IMR-90 (cell line): ENCODE measurements at regions not wholly inside any gene's neighbourhood (a gene's known extent, or its start where the extent isn't known, plus 50 kb on each side); places are given as distances from the start of the nearest gene placed in this dataset.

ENCODE experiments used
- ATAC-seq: fragments of 200-7000 bp; cut with Tn5 transposase; 2 replicates; pipeline ENCODE4 v1.9.1; 2020; ENCODE audit warnings: low read depth, mild to moderate bottlenecking, moderate library complexity
- BruUV-seq: library from RNA; stranded (reverse); fragments of 400-500 nt; replicated peaks from 2 replicates; lab custom pipeline; 2021; lab: Mats Ljungman, UMichigan
- CTCF ChIA-PET: fragments of 300-600 bp; formaldehyde crosslinking; extraction: SDS; loops from one replicate; lab custom pipeline; 2021; ENCODE audit warnings: antibody characterized with exemption; lab: Yijun Ruan, JAX
- POLR2A ChIA-PET: fragments of 300-600 bp; sonication (Branson Sonifier 250); formaldehyde crosslinking; loops from one replicate; lab custom pipeline; 2022; ENCODE audit warnings: antibody characterized with exemption; ENCODE audit not compliant: unreplicated experiment; lab: Charles Lee
- DNase-seq: peaks from one replicate; pipeline ENCODE4 v3.0.0; 2013
- H2AFZ ChIP-seq: replicated peaks from 2 replicates; pipeline ENCODE3; 2013; ENCODE audit warnings: low read length, mild to moderate bottlenecking; ENCODE audit not compliant: poor library complexity
- H2AK5ac ChIP-seq: 2 replicates; pipeline ENCODE4 v1.6.1; 2013; ENCODE audit warnings: low read depth, low read length, inconsistent platforms
- H2AK9ac ChIP-seq: replicated peaks from 2 replicates; pipeline ENCODE3; 2013; ENCODE audit warnings: mild to moderate bottlenecking, low read depth, low read length, moderate library complexity; ENCODE audit not compliant: poor library complexity
- H2BK120ac ChIP-seq: 2 replicates; pipeline ENCODE4 v1.6.1; 2013; ENCODE audit warnings: low read depth, low read length, inconsistent platforms
- H2BK15ac ChIP-seq: 3 replicates; pipeline ENCODE4 v1.6.1; 2013; ENCODE audit warnings: low read depth, low read length, inconsistent platforms
- H2BK20ac ChIP-seq: 2 replicates; pipeline ENCODE4 v1.6.1; 2013; ENCODE audit warnings: low read depth, mild to moderate bottlenecking, inconsistent platforms, low read length, moderate library complexity
- H2BK5ac ChIP-seq: 2 replicates; pipeline ENCODE4 v1.6.1; 2013; ENCODE audit warnings: mild to moderate bottlenecking, low read depth, low read length, inconsistent platforms; ENCODE audit not compliant: poor library complexity, severe bottlenecking
- H3K14ac ChIP-seq: replicated peaks from 2 replicates; pipeline ENCODE4 v1.6.1; 2013; ENCODE audit warnings: low read depth, low read length, inconsistent platforms
- H3K18ac ChIP-seq: 2 replicates; pipeline ENCODE4 v1.6.1; 2013; ENCODE audit warnings: low read depth, low read length, control low read depth
- H3K23ac ChIP-seq: 2 replicates; pipeline ENCODE4 v1.6.1; 2013; ENCODE audit warnings: low read depth, low read length, inconsistent platforms
- H3K27ac ChIP-seq: 2 replicates; pipeline ENCODE4 v1.5.1; 2013; ENCODE audit warnings: mild to moderate bottlenecking, control low read depth, low read length; ENCODE audit not compliant: insufficient read depth
- H3K27me3 ChIP-seq: 2 replicates; pipeline ENCODE4 v1.6.1; 2013; ENCODE audit warnings: low read length; ENCODE audit not compliant: control insufficient read depth, insufficient read depth
- H3K36me3 ChIP-seq: 2 replicates; pipeline ENCODE4 v1.6.1; 2013; ENCODE audit warnings: low read length, mixed read lengths; ENCODE audit not compliant: control insufficient read depth, insufficient read depth
- H3K4ac ChIP-seq: 2 replicates; pipeline ENCODE4 v1.6.1; 2013; ENCODE audit warnings: low read depth, low read length, inconsistent platforms
- H3K4me1 ChIP-seq: 2 replicates; pipeline ENCODE4 v1.6.1; 2013; ENCODE audit warnings: low read length, mixed read lengths; ENCODE audit not compliant: control insufficient read depth, insufficient read depth
- H3K4me2 ChIP-seq: 2 replicates; pipeline ENCODE4 v1.6.1; 2013; ENCODE audit warnings: low read depth, mild to moderate bottlenecking, control low read depth, low read length, moderate library complexity
- H3K4me3 ChIP-seq: 2 replicates; pipeline ENCODE4 v1.5.1; 2013; ENCODE audit warnings: low read depth, mild to moderate bottlenecking, control low read depth, low read length, moderate library complexity; ENCODE audit not compliant: insufficient read depth
- H3K56ac ChIP-seq: 2 replicates; pipeline ENCODE4 v1.6.1; 2013; ENCODE audit warnings: low read length, inconsistent platforms; ENCODE audit not compliant: insufficient read depth; ENCODE audit errors: extremely low read depth
- H3K79me1 ChIP-seq, 2 experiments: 2 replicates each; pipeline ENCODE4 v1.6.1; 2013; ENCODE audit warnings: low read length in 2 of 2, inconsistent platforms in 1 of 2, low read depth in 1 of 2
- H3K9ac ChIP-seq: 2 replicates; pipeline ENCODE4 v1.6.1; 2013; ENCODE audit warnings: low read depth, low read length, control low read depth
- H3K9me1 ChIP-seq: 2 replicates; pipeline ENCODE4 v1.6.1; 2013; ENCODE audit warnings: low read length, inconsistent platforms; ENCODE audit not compliant: insufficient read depth
- H3K9me3 ChIP-seq: 2 replicates; pipeline ENCODE4 v1.6.1; 2013; ENCODE audit warnings: low read length; ENCODE audit not compliant: control insufficient read depth, insufficient read depth
- H4K20me1 ChIP-seq: 2 replicates; pipeline ENCODE4 v1.6.1; 2013; ENCODE audit warnings: low read length, inconsistent platforms; ENCODE audit not compliant: insufficient read depth
- H4K5ac ChIP-seq: 2 replicates; pipeline ENCODE4 v1.6.1; 2013; ENCODE audit warnings: mild to moderate bottlenecking, low read depth, low read length, control low read depth
- H4K8ac ChIP-seq, 2 experiments: 2 replicates each; pipeline ENCODE4 v1.6.1; 2013; ENCODE audit warnings: low read depth in 2 of 2, low read length in 2 of 2, control low read depth in 1 of 2, inconsistent platforms in 1 of 2
- H4K91ac ChIP-seq: 2 replicates; pipeline ENCODE4 v1.6.1; 2013; ENCODE audit warnings: low read depth, low read length, inconsistent platforms; ENCODE audit not compliant: insufficient read depth
- CHD1 ChIP-seq: IDR thresholded peaks from 2 replicates; pipeline ENCODE4 v1.6.1; 2012; ENCODE audit warnings: low read depth, low read length, improper control_type of control experiment
- MAFK ChIP-seq: IDR thresholded peaks from 2 replicates; pipeline ENCODE4 v1.6.1; 2012; ENCODE audit warnings: low read depth, low read length, improper control_type of control experiment
- NFE2L2 ChIP-seq: fragments of 150-350 bp; IDR thresholded peaks from 2 replicates; pipeline ENCODE4 v1.6.1; 2016; ENCODE audit warnings: low read depth, mild to moderate bottlenecking, low read length
- RAD21 ChIP-seq: IDR thresholded peaks from 2 replicates; pipeline ENCODE4 v1.6.1; 2012; ENCODE audit warnings: low read length, improper control_type of control experiment
- RCOR1 ChIP-seq: IDR thresholded peaks from 2 replicates; pipeline ENCODE4 v1.6.1; 2012; ENCODE audit warnings: mild to moderate bottlenecking, low read length, improper control_type of control experiment; ENCODE audit not compliant: insufficient replicate concordance
- dilution Hi-C: fragments of 300-500 bp; cut with HindIII; formaldehyde crosslinking; loops from one replicate; pipeline ENCODE4 v1.14.3; 2018; ENCODE audit warnings: low sequenced_read_pairs; ENCODE audit not compliant: unreplicated experiment
- in situ Hi-C: fragments of 300-500 bp; cut with MboI; formaldehyde crosslinking; loops from 3 replicates; pipeline ENCODE4 v1.14.3; 2019; ENCODE audit warnings: low sequenced_read_pairs, inconsistent platforms, mixed read lengths
- intact Hi-C: fragments of 100-400 bp; cut with micrococcal nuclease; formaldehyde crosslinking; loops from 2 replicates; pipeline ENCODE4 v1.10.0; 2022
- TF ChIP-seq, protein P1 (sequence below): fragments of 150-350 bp; IDR thresholded peaks from 2 replicates; pipeline ENCODE4 v1.6.1; 2016; ENCODE audit warnings: low read depth, mild to moderate bottlenecking, low read length, moderate library complexity, borderline replicate concordance
- TF ChIP-seq, protein P2 (sequence below): conservative IDR thresholded peaks from 2 replicates; pipeline ENCODE4 v1.5.1; 2012; ENCODE audit warnings: mild to moderate bottlenecking, low read depth, low read length, improper control_type of control experiment

DNA sequence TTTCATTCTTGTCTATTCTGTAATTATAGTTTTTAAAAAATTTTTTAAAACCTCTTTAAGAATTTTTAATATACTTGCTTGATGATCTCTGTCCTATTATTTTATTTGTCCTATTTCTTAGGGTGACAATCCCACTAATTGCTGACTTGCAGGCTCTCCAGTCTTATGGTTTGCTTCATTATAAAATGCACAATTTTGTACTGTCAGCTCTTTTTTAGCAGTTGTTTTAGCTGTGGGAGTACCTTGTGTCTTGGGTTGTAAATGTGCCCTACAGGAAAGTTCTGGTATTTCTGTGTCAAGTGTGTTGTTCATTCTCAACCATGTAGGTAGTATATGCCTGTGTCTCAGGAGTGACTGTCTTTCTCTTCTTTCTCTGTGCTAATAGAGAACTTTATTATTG lies 118.2 kb upstream of the IL15 start:
- Histone ChIP-seq H3K9me1 (no peaks in the 10 kb centered on the region), H3K4me1 (peaks cover 2% of the 10 kb centered on the region), H3K27me3 (no peaks in the 10 kb centered on the region), H2BK5ac (no peak overlapping the region), H4K20me1 (no peaks in the 10 kb centered on the region), H3K9ac (no peak overlapping the region), H3K79me1 (no peaks in the 10 kb centered on the region), H4K8ac (no peak overlapping the region), H3K36me3 (no peaks in the 10 kb centered on the region), H2AK9ac (no peak overlapping the region), H3K9me3 (no peaks in the 10 kb centered on the region), H2BK15ac (no peak overlapping the region), H4K91ac (no peak overlapping the region), H2BK120ac (no peak overlapping the region), H2AFZ (no peak overlapping the region), H2BK20ac (no peak overlapping the region), H3K4me3 (no peak overlapping the region), H3K4me2 (no peak overlapping the region), H3K14ac (no peak overlapping the region), H3K23ac (no peak overlapping the region), H3K4ac (no peak overlapping the region), H3K27ac (no peak overlapping the region), H3K56ac (no peak overlapping the region), H4K5ac (no peak overlapping the region), H3K18ac (no peak overlapping the region), H2AK5ac (no peak overlapping the region)
- CTCF ChIA-PET = no interaction called here
- dilution Hi-C loops (no loop called here), in situ Hi-C loops (no loop called here), intact Hi-C loops (no loop called here)
- POLR2A ChIA-PET = no interaction called here
- no peak for TF ChIP-seq CHD1
- no peak for TF ChIP-seq RCOR1
- TF ChIP-seq, protein P1, sequence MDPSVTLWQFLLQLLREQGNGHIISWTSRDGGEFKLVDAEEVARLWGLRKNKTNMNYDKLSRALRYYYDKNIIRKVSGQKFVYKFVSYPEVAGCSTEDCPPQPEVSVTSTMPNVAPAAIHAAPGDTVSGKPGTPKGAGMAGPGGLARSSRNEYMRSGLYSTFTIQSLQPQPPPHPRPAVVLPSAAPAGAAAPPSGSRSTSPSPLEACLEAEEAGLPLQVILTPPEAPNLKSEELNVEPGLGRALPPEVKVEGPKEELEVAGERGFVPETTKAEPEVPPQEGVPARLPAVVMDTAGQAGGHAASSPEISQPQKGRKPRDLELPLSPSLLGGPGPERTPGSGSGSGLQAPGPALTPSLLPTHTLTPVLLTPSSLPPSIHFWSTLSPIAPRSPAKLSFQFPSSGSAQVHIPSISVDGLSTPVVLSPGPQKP = no peak
- TF ChIP-seq, protein P2, sequence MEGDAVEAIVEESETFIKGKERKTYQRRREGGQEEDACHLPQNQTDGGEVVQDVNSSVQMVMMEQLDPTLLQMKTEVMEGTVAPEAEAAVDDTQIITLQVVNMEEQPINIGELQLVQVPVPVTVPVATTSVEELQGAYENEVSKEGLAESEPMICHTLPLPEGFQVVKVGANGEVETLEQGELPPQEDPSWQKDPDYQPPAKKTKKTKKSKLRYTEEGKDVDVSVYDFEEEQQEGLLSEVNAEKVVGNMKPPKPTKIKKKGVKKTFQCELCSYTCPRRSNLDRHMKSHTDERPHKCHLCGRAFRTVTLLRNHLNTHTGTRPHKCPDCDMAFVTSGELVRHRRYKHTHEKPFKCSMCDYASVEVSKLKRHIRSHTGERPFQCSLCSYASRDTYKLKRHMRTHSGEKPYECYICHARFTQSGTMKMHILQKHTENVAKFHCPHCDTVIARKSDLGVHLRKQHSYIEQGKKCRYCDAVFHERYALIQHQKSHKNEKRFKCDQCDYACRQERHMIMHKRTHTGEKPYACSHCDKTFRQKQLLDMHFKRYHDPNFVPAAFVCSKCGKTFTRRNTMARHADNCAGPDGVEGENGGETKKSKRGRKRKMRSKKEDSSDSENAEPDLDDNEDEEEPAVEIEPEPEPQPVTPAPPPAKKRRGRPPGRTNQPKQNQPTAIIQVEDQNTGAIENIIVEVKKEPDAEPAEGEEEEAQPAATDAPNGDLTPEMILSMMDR = no peak
- no peak for TF ChIP-seq RAD21
- TF ChIP-seq MAFK = peak; percentile 79
- no peak for TF ChIP-seq NFE2L2
- ATAC-seq (no peak), DNase-seq (no peak)
- BruUV-seq = no TSS peak
